Testis (tissue), 2 donors: ENCODE measurements at regions not wholly inside any gene's neighbourhood (a gene's known extent, or its start where the extent isn't known, plus 50 kb on each side); places are given as distances from the start of the nearest gene placed in this dataset.

Experiments
- POLR2A ChIP-seq: fragments of 450-650 bp; IDR thresholded peaks from one replicate; pipeline ENCODE4 v1.6.1; 2017; ENCODE audit warnings: antibody characterized with exemption, mild to moderate bottlenecking, moderate library complexity
- TF ChIP-seq, protein P1 (sequence below), 3 experiments: fragments of 450-650 bp in 2 of 3; fragments of 200-600 bp in 1 of 3; sonication (generic) in 1 of 3; IDR thresholded peaks; one replicate each; pipeline ENCODE4 v1.5.1; 2016 to 2019; ENCODE audit warnings: antibody characterized with exemption in 3 of 3, mild to moderate bottlenecking in 2 of 3, moderate library complexity in 1 of 3

DNA sequence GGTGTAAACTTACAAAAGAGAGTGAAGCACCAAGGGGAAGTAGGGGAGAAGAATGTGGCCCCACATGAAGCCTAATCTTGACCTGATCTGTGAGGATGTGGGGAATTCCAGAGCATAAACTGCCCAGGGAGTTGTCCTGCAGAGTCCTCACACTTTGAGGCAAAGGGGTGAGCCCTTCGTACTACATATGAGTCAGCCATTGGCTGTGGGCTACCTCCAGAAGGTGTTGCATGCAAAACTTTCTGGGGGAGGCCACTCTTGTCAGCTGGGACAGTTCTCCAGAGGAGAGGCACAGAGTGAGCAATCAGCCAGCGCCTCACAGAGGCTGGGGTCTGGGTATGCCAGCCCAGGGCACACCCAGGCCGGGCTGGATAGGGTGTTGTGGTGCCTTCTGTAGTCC, 98.1 kb upstream of the NMUR2 start:
- TF ChIP-seq, protein P1, sequence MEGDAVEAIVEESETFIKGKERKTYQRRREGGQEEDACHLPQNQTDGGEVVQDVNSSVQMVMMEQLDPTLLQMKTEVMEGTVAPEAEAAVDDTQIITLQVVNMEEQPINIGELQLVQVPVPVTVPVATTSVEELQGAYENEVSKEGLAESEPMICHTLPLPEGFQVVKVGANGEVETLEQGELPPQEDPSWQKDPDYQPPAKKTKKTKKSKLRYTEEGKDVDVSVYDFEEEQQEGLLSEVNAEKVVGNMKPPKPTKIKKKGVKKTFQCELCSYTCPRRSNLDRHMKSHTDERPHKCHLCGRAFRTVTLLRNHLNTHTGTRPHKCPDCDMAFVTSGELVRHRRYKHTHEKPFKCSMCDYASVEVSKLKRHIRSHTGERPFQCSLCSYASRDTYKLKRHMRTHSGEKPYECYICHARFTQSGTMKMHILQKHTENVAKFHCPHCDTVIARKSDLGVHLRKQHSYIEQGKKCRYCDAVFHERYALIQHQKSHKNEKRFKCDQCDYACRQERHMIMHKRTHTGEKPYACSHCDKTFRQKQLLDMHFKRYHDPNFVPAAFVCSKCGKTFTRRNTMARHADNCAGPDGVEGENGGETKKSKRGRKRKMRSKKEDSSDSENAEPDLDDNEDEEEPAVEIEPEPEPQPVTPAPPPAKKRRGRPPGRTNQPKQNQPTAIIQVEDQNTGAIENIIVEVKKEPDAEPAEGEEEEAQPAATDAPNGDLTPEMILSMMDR (IDR thresholded peaks at IDR 0.05) = no peak
- no peak for TF ChIP-seq POLR2A
